IMR-90 (cell line): ENCODE measurements at regions not wholly inside any gene's neighbourhood (a gene's known extent, or its start where the extent isn't known, plus 50 kb on each side); places are given as distances from the start of the nearest gene placed in this dataset.

Source experiments
- ATAC-seq: fragments of 200-7000 bp; cut with Tn5 transposase; 2 replicates; pipeline ENCODE4 v1.9.1; 2020; ENCODE audit warnings: low read depth, mild to moderate bottlenecking, moderate library complexity
- BruUV-seq: library from RNA; stranded (reverse); fragments of 400-500 nt; replicated peaks from 2 replicates; lab custom pipeline; 2021; lab: Mats Ljungman, UMichigan
- CTCF ChIA-PET: fragments of 300-600 bp; formaldehyde crosslinking; extraction: SDS; loops from one replicate; lab custom pipeline; 2021; ENCODE audit warnings: antibody characterized with exemption; lab: Yijun Ruan, JAX
- POLR2A ChIA-PET: fragments of 300-600 bp; sonication (Branson Sonifier 250); formaldehyde crosslinking; loops from one replicate; lab custom pipeline; 2022; ENCODE audit warnings: antibody characterized with exemption; ENCODE audit not compliant: unreplicated experiment; lab: Charles Lee
- DNase-seq: peaks from one replicate; pipeline ENCODE4 v3.0.0; 2013
- H2AFZ ChIP-seq: replicated peaks from 2 replicates; pipeline ENCODE3; 2013; ENCODE audit warnings: low read length, mild to moderate bottlenecking; ENCODE audit not compliant: poor library complexity
- H2AK5ac ChIP-seq: 2 replicates; pipeline ENCODE4 v1.6.1; 2013; ENCODE audit warnings: low read depth, low read length, inconsistent platforms
- H2AK9ac ChIP-seq: replicated peaks from 2 replicates; pipeline ENCODE3; 2013; ENCODE audit warnings: mild to moderate bottlenecking, low read depth, low read length, moderate library complexity; ENCODE audit not compliant: poor library complexity
- H2BK120ac ChIP-seq: 2 replicates; pipeline ENCODE4 v1.6.1; 2013; ENCODE audit warnings: low read depth, low read length, inconsistent platforms
- H2BK15ac ChIP-seq: 3 replicates; pipeline ENCODE4 v1.6.1; 2013; ENCODE audit warnings: low read depth, low read length, inconsistent platforms
- H2BK20ac ChIP-seq: 2 replicates; pipeline ENCODE4 v1.6.1; 2013; ENCODE audit warnings: low read depth, mild to moderate bottlenecking, inconsistent platforms, low read length, moderate library complexity
- H2BK5ac ChIP-seq: 2 replicates; pipeline ENCODE4 v1.6.1; 2013; ENCODE audit warnings: mild to moderate bottlenecking, low read depth, low read length, inconsistent platforms; ENCODE audit not compliant: poor library complexity, severe bottlenecking
- H3K14ac ChIP-seq: replicated peaks from 2 replicates; pipeline ENCODE4 v1.6.1; 2013; ENCODE audit warnings: low read depth, low read length, inconsistent platforms
- H3K18ac ChIP-seq: 2 replicates; pipeline ENCODE4 v1.6.1; 2013; ENCODE audit warnings: low read depth, low read length, control low read depth
- H3K23ac ChIP-seq: 2 replicates; pipeline ENCODE4 v1.6.1; 2013; ENCODE audit warnings: low read depth, low read length, inconsistent platforms
- H3K27ac ChIP-seq: 2 replicates; pipeline ENCODE4 v1.5.1; 2013; ENCODE audit warnings: mild to moderate bottlenecking, control low read depth, low read length; ENCODE audit not compliant: insufficient read depth
- H3K27me3 ChIP-seq: 2 replicates; pipeline ENCODE4 v1.6.1; 2013; ENCODE audit warnings: low read length; ENCODE audit not compliant: control insufficient read depth, insufficient read depth
- H3K36me3 ChIP-seq: 2 replicates; pipeline ENCODE4 v1.6.1; 2013; ENCODE audit warnings: low read length, mixed read lengths; ENCODE audit not compliant: control insufficient read depth, insufficient read depth
- H3K4ac ChIP-seq: 2 replicates; pipeline ENCODE4 v1.6.1; 2013; ENCODE audit warnings: low read depth, low read length, inconsistent platforms
- H3K4me1 ChIP-seq: 2 replicates; pipeline ENCODE4 v1.6.1; 2013; ENCODE audit warnings: low read length, mixed read lengths; ENCODE audit not compliant: control insufficient read depth, insufficient read depth
- H3K4me2 ChIP-seq: 2 replicates; pipeline ENCODE4 v1.6.1; 2013; ENCODE audit warnings: low read depth, mild to moderate bottlenecking, control low read depth, low read length, moderate library complexity
- H3K4me3 ChIP-seq: 2 replicates; pipeline ENCODE4 v1.5.1; 2013; ENCODE audit warnings: low read depth, mild to moderate bottlenecking, control low read depth, low read length, moderate library complexity; ENCODE audit not compliant: insufficient read depth
- H3K56ac ChIP-seq: 2 replicates; pipeline ENCODE4 v1.6.1; 2013; ENCODE audit warnings: low read length, inconsistent platforms; ENCODE audit not compliant: insufficient read depth; ENCODE audit errors: extremely low read depth
- H3K79me1 ChIP-seq, 2 experiments: 2 replicates each; pipeline ENCODE4 v1.6.1; 2013; ENCODE audit warnings: low read length in 2 of 2, inconsistent platforms in 1 of 2, low read depth in 1 of 2
- H3K9ac ChIP-seq: 2 replicates; pipeline ENCODE4 v1.6.1; 2013; ENCODE audit warnings: low read depth, low read length, control low read depth
- H3K9me1 ChIP-seq: 2 replicates; pipeline ENCODE4 v1.6.1; 2013; ENCODE audit warnings: low read length, inconsistent platforms; ENCODE audit not compliant: insufficient read depth
- H3K9me3 ChIP-seq: 2 replicates; pipeline ENCODE4 v1.6.1; 2013; ENCODE audit warnings: low read length; ENCODE audit not compliant: control insufficient read depth, insufficient read depth
- H4K20me1 ChIP-seq: 2 replicates; pipeline ENCODE4 v1.6.1; 2013; ENCODE audit warnings: low read length, inconsistent platforms; ENCODE audit not compliant: insufficient read depth
- H4K5ac ChIP-seq: 2 replicates; pipeline ENCODE4 v1.6.1; 2013; ENCODE audit warnings: mild to moderate bottlenecking, low read depth, low read length, control low read depth
- H4K8ac ChIP-seq, 2 experiments: 2 replicates each; pipeline ENCODE4 v1.6.1; 2013; ENCODE audit warnings: low read depth in 2 of 2, low read length in 2 of 2, control low read depth in 1 of 2, inconsistent platforms in 1 of 2
- H4K91ac ChIP-seq: 2 replicates; pipeline ENCODE4 v1.6.1; 2013; ENCODE audit warnings: low read depth, low read length, inconsistent platforms; ENCODE audit not compliant: insufficient read depth
- ELK1 ChIP-seq: fragments of 150-350 bp; IDR thresholded peaks from 2 replicates; pipeline ENCODE4 v1.6.1; 2016; ENCODE audit warnings: low read depth, mild to moderate bottlenecking, low read length, moderate library complexity, borderline replicate concordance
- MAFK ChIP-seq: IDR thresholded peaks from 2 replicates; pipeline ENCODE4 v1.6.1; 2012; ENCODE audit warnings: low read depth, low read length, improper control_type of control experiment
- POLR2A ChIP-seq: IDR thresholded peaks from 2 replicates; pipeline ENCODE4 v1.6.1; 2012; ENCODE audit warnings: mild to moderate bottlenecking, low read depth, low read length
- RAD21 ChIP-seq: IDR thresholded peaks from 2 replicates; pipeline ENCODE4 v1.6.1; 2012; ENCODE audit warnings: low read length, improper control_type of control experiment
- WGBS, 2 experiments: methylation state at CpG; one replicate each; pipeline versions ENCODE4 v1.1.5 to v1.1.7; 2013; ENCODE audit warnings: missing lambda C conversion rate in 2 of 2; ENCODE audit not compliant: insufficient read length in 1 of 2; ENCODE audit errors: extremely low coverage in 2 of 2; 5-methylcytosine and 5-hydroxymethylcytosine counted together
- dilution Hi-C: fragments of 300-500 bp; cut with HindIII; formaldehyde crosslinking; loops from one replicate; pipeline ENCODE4 v1.14.3; 2018; ENCODE audit warnings: low sequenced_read_pairs; ENCODE audit not compliant: unreplicated experiment
- in situ Hi-C: fragments of 300-500 bp; cut with MboI; formaldehyde crosslinking; loops from 3 replicates; pipeline ENCODE4 v1.14.3; 2019; ENCODE audit warnings: low sequenced_read_pairs, inconsistent platforms, mixed read lengths
- intact Hi-C: fragments of 100-400 bp; cut with micrococcal nuclease; formaldehyde crosslinking; loops from 2 replicates; pipeline ENCODE4 v1.10.0; 2022

- ATAC-seq (no peak), DNase-seq (no peak)
- Histone ChIP-seq H3K23ac (no peak overlapping the region), H3K27ac (no peak overlapping the region), H2AFZ (no peak overlapping the region), H3K4me3 (no peak overlapping the region), H2BK120ac (no peak overlapping the region), H3K9me3 (peaks cover 5% of the 10 kb centered on the region; the same call in 1 of the 2 replicates), H4K91ac (no peak overlapping the region), H4K5ac (no peak overlapping the region), H2BK5ac (no peak overlapping the region), H3K18ac (no peak overlapping the region), H3K36me3 (no peaks in the 10 kb centered on the region), H3K9me1 (no peaks in the 10 kb centered on the region), H2AK9ac (no peak overlapping the region), H2AK5ac (no peak overlapping the region), H2BK15ac (no peak overlapping the region), H4K20me1 (no peaks in the 10 kb centered on the region), H2BK20ac (no peak overlapping the region), H3K27me3 (no peaks in the 10 kb centered on the region), H3K4me2 (no peak overlapping the region), H3K56ac (no peak overlapping the region), H4K8ac (no peak overlapping the region), H3K4ac (no peak overlapping the region), H3K4me1 (no peaks in the 10 kb centered on the region), H3K79me1 (no peaks in the 10 kb centered on the region), H3K14ac (no peak overlapping the region), H3K9ac (no peak overlapping the region)
- no peak for TF ChIP-seq POLR2A
- no peak for TF ChIP-seq ELK1
- no peak for TF ChIP-seq MAFK
- no peak for TF ChIP-seq RAD21
- intact Hi-C loops, result no loop called here
- dilution Hi-C loops, result no loop called here
- no CpG with 5 or more reads among the region's 6 CpGs for WGBS, 2 experiments
- ChIA-PET POLR2A (no interaction called here), CTCF (no interaction called here)
- BruUV-seq, result no TSS peak
- in situ Hi-C loops, result no loop called here
Observed at GRCh38 chr2:103292573-103292972, 530.7 kb downstream of the TMEM182 start.
